ENCODE measurements at regions not wholly inside any gene's neighbourhood (a gene's known extent, or its start where the extent isn't known, plus 50 kb on each side); places are given as distances from the start of the nearest gene placed in this dataset.
"Not testable (repeated sequence)": the region's sequence is repeated elsewhere in the genome, so short reads cannot be mapped to it uniquely, and the experiment has no call there.

DNA sequence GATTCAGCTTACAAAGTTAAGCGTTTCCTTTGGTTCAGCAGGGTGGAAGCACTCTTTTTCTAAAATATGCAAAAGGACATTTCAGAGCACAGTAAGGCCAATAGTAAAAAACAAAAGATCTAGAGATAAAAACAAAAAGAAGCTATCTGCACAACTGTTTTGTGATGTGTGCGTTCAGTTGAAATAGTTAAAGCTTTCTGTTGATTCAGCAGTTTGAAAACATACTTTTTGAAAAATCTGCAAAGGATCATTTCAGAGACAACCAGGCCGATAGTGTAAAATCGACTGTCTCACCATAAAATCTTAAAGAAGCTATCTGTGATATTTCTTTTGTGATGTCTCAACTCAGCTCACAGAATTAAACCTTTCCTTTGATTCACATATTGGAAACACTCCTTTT is 300.0 kb upstream of the ALG10B start:
- no peak for DNase-seq

DNA sequence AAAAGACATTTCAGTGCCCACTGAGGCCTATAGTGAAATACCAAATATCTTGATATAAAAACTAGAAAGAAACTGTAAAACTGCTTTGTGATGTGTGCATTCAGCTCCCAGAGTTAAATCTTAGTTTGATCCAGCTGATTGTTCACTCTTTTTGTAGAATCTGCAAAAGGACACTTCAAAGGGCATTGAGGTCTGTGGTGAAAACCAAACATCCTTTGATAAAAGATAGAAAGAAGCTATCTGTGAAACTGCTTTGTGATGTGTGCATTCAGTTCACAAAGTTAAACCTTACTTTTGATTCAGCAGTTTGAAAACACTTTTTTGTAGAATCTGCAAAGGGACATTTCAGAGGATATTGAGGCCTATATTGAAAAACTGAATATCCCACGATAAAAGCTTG is 290.7 kb upstream of the ALG10B start:
- no peak for DNase-seq

DNA sequence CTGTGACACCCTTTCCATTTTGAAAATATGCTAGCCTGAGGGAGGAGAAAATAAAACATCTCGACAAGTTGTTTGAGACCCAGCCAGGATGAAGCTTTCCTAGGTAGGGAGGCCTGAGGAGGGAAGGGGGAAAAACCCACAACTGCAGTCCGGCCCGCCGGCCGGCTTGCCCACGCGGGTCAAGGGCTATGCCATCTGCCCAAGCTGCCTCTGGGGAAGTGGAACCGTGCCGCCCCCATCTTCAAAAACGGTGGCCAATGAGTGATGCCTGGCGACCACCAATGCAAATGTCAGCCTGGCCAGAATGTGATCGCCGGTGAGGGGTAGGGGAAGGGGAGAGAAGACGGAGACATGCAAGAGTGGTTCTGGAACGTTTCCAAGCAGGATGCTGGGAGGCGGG is 263.5 kb upstream of the ALG10B start:
- no peak for DNase-seq

DNA sequence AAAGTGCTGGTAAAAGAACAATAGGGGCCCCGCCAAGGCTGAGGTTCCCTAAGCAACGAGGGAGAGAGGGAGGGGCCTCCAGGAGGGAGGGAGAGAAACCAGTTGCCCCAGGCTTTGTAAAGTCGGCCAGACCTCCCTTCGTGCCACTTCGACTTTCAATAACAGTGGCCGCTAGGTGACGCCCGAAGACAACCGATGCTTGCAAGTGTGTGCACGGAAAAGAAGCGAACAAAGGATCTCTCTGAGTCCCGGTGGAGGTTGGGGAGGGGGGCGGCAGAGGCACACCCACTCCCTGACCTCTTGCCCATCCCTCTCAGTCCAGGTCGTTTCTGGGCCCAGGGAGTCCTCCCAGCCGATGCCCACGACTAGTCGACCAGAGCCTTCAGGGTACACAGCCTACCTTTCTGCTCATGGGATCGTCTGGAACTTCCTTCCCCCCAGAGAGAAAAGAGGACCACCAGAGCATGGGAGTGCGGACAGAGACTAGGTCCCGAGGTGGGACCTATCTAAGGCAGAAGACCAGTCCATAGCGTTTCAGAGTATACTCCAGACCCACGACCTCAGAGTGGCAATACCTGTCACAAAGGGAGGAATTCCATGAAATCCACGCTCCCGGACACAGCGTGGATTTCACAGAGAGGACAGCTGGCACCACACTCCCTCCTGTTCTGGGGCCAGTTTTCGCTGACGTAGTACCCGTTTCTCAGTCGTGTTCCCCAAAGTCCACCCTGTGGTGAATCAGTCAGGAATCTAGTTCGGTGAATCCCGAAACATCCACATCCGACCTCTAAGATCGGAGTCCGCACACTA is 262.7 kb upstream of the ALG10B start:
- no peak for DNase-seq

DNA sequence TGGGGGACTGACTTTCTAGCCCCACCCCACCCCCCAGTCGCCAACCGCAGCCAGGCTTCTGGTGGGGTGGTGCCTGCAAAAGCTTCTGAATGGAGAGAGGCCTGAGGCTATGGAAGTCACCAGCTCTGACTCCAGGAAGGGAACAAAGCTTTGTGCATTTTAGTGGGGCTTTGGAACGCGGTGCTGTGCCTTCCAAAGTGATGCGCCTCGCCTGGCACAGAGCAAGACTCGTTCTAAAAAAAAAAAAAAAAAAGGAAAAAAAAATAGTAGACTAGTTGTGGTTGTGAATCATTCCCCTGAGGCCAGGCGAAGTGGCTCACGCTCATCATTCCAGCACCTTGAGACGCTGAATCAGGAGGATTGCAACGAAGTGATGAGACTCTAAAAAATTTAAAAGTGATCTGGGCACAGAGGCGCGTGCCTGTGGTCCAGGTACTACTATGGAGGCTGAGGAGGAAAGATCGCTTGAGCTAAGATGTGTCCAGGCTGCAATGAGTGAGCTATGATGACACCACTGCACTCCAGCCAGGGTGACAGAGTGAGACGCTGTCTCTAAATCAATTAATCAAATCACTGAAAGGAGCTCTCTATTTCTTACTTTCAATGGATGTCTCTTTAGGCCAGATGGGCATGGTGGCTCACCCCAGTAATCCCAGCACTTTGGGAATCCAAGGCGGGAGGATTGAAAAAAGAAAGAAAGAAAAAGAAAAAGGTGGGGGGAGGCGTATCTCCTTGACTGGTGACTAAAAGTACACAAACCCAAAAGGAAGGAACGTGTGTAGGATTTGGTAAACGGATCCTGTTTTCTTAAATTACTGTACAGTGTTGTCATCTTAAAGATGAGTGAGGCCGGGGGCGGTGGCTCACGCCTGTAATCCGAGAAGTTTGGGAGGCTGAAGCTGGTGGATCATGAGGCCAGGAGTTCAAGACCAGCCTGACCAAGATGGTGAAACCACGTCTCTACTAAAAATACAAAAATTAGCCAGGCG is 259.6 kb upstream of the ALG10B start:
- DNase-seq: no peak

DNA sequence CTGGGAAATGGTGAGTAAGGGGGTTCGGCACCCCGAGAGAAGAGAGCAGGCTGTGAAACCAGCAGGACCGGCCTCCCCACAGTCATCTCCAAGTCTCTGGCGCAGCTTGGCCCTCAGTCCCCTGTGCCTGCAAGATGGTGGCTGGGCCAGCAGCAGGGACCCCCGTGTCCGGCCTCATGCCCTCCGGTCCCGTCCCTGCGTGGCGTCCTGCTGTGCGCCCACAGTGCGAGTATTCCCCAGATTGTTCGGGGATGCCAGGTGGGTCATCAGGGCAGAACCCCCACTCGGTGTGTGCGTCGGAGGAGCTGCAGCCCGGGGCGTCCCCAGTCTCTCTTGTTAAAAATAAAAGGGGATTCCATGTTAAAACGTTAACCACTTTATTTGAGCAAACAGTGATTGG is 216.9 kb upstream of the ALG10B start:
- no peak for DNase-seq

DNA sequence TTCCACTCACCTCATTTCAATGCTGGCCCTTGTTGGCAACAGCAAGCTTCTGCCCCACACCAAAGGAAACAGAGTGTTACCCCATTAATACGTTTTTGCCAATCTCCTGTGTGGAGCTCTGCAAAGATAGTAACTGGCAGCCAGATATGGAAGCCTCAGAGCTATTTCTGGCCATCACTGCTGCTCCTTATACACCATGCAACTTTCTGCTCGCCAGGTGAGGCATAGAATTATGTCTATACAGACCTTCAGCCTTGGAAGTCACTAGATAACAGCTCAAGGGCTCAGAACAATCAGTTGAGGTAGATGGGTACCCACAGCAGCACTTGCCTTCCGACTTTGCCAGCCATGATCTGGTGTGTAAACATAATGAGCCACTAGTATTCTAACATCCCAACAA is 214.8 kb upstream of the ALG10B start:
- no peak for DNase-seq

DNA sequence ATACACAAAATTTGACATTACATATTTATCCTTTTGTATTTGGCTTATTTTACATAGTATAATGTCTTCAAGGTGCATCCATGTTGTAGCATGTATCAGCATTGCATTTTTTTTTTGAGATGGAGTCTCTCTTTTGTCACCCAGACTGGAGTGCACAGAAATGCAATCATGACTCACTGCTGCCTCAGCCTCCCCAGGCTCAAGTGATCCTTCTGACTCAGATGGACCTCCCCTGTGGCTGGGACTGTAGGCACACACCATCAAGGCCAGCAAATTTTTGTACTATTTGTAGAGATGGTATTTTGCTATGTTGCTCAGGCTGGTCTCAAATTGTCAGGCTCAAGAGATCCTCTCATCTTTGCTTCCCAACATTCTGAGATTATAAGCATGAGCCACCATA is 214.4 kb upstream of the ALG10B start:
- DNase-seq: no peak

DNA sequence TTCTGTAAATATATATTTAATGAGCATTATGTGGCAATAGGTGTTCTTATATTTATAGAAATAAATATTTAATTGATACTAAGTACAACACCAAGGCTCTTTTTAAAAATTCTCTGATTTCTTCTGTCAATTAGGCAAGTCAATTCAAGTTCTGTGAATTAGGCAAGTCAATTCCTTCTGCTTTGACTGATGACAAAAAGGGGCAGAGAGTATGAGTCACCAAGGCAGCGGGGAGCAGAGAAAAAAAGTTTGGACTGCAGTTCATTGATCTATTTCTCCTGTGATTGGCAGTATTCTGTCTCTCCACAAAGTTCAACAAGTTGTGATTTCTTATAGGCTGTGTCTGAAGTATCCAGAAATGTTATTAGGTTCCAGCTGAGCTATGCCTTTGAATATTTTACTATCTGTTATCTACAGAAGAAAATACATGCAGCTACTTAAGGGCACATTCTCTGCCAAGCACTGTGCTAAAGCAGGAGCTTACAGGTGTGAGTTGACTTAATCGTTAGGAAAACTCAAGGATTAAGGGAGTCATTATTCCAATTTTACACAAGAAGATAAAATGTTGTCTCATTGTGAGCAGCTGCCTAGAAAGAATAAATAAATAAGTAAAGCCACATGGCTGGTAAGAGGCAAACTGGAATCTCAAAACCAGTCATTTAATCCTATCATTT is 206.4 kb upstream of the ALG10B start:
- DNase-seq: no peak

DNA sequence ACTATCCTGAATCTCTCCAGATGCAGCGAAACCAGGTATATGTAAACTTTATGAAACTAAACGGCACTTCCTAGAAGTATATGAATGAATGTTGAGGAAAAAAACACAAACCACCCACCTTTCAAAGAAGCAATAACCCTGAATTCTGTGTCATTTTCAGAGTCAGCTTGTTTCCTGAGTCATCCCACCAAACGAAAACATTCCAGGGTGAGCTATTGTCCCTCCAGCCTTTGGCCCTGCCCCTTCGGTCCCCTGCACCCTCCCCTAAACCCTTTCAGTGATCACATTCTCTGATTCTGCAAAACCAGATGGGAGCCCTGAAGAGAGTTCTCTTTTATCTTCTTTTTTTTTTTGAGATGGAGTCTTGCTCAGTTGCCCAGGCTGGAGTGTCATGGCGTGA is 202.6 kb upstream of the ALG10B start:
- no peak for DNase-seq

DNA sequence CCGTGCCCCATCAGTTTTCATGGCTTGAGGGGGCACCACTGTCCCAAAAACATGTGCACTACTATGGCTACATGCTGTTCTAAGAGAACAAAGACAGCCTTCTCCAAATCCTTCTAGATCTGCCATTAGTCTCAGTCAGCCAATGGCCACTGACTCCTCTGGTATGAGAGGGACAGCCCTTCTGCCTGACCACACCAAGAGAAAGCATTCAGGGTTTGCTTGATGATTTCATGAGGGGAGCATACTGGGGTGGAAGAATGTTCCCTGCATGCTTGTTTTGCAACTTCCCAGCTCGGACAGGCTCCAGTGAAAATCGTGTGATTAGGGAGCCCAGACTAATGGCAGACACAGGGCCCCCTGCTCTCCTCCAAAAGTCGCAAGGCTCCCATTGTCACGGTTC is 199.6 kb upstream of the ALG10B start:
- no peak for DNase-seq

DNA sequence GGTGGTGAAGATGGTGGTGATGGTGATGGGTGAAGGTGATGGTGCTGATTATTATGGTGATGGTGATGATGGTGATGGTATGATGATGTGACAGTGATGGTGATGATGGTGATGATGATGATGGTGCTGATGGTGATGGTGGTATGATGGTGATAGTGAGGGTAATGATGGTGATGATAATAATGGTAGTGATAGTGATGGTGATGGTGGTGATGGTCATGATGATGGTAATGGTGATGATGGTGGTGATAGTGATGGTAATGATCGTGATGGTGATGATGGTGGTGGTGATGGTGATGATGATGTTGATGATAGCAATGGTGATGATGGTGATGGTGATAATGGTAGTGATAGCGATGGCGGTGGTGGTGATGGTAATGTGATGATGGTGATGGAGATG is 197.9 kb upstream of the ALG10B start:
- DNase-seq: no peak

DNA sequence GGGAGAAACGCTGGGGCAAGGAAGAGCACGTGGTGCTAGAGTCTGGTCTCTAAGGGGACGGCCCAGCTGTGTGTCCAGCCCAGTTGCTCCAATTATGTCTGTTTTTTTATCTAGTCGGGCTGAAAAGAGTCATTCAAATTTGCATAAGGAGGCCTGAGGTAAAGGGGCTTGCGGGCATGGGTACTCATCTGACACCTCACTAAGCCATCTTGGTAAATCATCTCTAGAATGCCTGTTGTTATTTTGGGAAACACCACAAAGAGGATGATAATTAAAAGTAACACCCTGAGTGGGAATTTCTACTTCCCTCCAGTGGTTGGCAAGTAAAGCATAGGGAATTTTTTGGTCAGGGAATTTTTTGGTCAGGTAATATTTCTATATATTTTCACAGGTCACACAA is 196.1 kb upstream of the ALG10B start:
- DNase-seq: no peak

DNA sequence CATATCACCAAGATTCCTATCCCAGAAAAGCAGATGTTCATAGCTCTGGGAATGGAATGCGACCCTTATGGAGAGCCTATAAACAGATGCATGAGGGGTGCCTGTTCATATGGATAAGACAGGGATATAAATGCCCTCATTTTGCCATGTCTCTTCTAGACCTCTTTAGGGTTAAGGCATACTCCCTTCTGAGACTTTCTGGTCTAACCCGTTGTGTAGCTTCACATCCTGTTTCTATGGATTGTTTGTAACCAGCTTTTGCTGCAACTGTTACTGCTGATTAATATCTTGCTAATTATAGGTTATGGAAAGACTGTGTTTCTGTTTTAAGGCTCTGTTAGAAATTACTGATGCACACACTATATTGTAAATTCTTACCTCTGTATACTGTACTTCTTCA is 193.5 kb upstream of the ALG10B start:
- not testable (repeated sequence) for DNase-seq

DNA sequence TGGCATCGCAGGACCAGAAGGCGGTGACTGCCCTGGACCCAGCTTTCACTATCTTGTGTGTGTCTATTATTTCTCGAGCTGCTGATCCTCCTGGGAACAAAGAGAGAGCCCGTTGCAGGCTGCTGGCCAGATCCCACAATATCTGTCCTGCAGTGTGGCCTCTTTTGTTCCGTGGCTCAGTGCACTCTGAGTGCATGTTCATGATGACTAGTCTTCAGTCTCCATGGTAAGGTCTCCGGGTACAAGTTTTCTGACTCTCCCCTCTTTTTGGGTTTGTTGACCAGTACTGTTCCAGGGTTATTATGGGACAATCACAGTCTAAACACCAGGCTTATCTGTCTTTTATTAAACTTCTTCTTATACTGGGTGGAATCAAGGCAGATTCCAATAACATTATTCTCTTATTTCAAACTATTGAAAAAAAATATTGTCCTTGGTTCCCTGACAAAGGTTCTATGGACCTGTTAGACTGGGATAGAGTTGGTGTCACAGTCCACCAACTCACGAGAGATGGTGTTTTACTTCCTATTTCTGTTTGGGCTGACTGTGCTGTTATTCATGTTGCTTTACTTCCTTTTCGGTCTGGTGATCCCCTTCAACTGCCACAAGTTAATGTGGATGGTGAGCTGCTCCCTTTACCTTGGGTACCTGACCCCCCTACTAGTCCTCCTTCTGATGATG is 192.9 kb upstream of the ALG10B start:
- DNase-seq: no peak

DNA sequence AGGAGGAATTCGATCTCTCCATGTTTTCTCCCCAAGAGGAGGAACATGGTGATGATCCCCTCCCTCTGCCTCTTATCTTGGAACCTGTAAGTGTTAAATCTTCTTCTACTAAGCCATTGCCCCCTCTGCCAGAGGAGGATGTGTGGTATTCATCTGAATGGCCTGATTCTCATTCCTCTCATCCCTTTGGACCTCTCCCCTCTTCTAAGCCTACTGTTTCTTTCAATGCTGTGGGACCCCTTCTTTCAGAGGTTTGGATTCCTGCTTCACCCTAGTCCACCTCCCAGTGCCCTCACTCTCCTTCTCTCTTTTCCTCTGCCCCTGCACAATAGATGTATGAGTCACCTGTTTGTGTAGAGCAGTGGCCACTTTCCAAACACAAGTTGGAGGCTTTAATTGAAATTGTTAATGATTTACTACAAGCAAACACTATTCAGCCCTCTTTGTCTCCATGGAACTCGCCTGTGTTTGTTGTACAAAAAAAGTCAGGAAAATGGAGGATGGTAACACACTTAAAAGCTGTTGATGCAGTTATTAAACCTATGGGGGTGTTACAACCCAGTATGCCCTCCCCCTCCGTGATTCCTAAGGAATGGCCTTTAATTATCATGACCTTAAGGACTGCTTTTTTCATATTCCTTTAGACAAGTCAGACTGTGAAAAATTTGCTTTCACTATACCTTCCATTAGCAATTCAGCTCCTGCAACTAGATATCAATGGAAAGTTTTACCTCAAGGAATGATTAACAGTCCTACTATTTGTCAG is 192.1 kb upstream of the ALG10B start:
- no peak for DNase-seq

DNA sequence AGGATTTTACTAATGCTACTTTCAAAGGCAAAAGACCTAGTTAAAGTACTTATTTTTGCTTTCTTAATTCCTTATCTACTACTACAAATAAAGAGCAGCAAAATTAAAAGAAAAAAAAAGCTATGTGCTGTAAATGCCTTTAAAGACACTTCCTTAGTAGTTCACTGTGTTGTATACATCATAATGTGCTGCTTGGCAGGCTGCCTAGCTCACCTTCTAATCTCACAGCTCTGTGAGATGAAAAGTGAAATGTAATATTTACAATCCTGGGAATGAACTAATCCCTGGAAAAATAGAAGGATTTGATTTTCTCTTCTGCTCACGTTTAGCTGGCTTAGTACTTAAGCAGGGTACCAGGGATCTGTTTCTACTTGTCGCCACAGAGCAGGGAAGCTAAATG is 184.4 kb upstream of the ALG10B start:
- DNase-seq: no peak

DNA sequence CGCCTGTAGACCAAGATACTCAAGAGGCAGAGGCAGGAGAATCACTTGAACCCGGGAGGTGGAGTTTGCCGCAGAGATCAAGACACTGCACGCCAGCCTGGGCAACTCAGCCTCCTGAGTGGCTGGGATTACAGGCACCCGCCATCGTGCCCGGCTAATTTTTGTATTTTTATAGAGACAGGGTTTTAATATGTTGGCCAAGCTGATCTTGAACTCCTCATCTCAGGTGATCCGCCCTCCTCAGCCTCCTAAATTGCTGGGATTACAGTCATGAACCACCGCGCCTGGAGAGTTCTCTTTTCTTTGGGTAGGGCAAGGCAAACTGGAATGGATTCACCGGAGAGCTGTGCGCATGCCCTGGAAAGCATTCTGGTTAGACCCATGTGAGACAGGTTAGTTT is 179.3 kb upstream of the ALG10B start:
- no peak for DNase-seq

DNA sequence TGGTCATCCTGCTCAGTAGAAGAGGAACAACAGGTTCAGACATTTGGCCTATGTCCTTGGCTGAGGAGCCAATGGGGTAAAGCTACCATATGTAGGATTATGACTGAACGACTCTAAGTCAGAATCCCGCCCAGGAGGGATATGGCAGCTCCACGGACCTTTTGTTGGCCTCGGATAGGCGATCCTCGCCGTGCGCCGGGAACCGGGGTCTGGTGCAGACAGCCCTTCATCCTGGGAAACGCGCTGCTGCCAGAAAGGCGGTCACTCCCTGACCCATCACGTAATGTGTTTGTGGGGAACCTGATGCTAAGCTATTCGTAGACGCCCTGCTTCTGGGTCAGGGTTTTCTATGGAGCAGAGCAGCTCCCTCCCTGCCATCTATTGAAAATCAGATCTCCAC is 178.9 kb upstream of the ALG10B start:
- DNase-seq: no peak

DNA sequence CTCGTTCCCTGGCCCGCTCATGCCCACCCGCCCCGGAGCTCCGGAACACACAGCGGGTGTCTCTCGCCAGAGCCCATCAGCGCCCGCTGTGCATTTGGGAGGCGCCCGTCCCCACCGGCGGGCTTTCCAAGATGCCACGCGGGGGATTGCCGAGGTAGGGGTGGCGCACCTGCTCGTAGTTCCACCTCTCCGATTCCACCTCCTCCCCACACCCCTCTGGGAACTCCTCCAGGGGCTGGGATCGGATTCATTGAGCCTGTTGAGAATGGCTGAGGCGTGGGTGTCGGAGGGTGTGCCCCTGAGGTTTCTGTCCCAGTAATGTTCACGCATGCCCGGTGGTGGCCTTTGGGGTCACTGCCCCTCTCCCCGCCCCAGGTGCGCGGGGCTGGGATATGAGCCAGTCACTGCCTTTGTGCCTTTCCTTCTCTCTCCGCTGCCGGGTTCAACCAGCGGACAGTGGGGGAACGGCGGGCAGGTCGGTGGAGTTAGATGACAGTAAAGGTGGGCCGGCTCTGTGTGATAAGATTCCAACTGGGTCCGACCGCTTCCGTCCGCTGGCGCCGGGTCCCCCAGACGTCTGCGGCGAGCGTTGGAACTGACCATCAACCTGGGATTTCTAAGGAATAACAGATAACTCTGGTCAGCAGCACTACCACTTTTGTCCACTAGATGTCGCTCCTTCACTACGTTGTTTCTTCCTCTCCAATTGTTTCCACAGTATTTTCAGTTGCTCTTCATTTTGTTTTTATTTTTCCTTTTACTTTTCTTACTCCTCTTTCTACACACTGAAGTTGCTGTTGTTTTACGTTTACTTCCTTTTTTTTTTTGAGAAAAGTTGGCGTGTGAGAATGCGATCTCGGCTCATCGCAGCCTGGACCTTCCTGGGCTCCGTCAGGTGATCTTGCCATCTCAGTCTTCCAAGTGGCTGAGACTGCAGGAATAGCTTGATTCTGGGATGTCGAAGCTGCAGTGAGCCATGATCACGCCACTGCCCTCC is 178.1 kb upstream of the ALG10B start:
- peak; percentile 34 for DNase-seq

DNA sequence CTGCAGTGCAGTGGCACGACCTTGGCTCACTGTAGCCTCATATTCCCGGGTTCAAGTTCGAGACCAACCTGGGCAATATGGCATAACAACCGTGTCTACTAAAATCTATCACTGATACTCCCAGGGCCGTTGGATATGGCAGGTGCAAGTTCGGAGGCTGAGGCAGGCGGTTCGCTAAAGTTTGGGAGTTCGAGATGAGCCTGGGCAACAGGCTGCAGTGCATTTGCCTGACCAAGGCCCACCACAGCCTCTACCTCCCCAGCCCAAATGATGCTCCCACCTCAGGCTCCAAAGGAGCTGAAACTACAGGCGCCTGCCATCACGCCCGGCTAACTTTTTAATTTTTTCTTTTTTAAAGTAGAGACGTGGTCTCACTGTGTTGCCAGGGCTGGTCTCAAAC is 177.1 kb upstream of the ALG10B start:
- DNase-seq: no peak

Data from CD4-positive, alpha-beta T cell treated with Interleukin-15 for 1 hour (primary cell).